IMR-90 (cell line): ENCODE measurements at regions not wholly inside any gene's neighbourhood (a gene's known extent, or its start where the extent isn't known, plus 50 kb on each side); places are given as distances from the start of the nearest gene placed in this dataset.
"Not testable (repeated sequence)": the region's sequence is repeated elsewhere in the genome, so short reads cannot be mapped to it uniquely, and the experiment has no call there.

Experiments used
- ATAC-seq: fragments of 200-7000 bp; cut with Tn5 transposase; 2 replicates; pipeline ENCODE4 v1.9.1; 2020; ENCODE audit warnings: low read depth, mild to moderate bottlenecking, moderate library complexity
- BruUV-seq: library from RNA; stranded (reverse); fragments of 400-500 nt; replicated peaks from 2 replicates; lab custom pipeline; 2021; lab: Mats Ljungman, UMichigan
- CTCF ChIA-PET: fragments of 300-600 bp; formaldehyde crosslinking; extraction: SDS; loops from one replicate; lab custom pipeline; 2021; ENCODE audit warnings: antibody characterized with exemption; lab: Yijun Ruan, JAX
- POLR2A ChIA-PET: fragments of 300-600 bp; sonication (Branson Sonifier 250); formaldehyde crosslinking; loops from one replicate; lab custom pipeline; 2022; ENCODE audit warnings: antibody characterized with exemption; ENCODE audit not compliant: unreplicated experiment; lab: Charles Lee
- DNase-seq: peaks from one replicate; pipeline ENCODE4 v3.0.0; 2013
- H2AFZ ChIP-seq: replicated peaks from 2 replicates; pipeline ENCODE3; 2013; ENCODE audit warnings: low read length, mild to moderate bottlenecking; ENCODE audit not compliant: poor library complexity
- H2AK5ac ChIP-seq: 2 replicates; pipeline ENCODE4 v1.6.1; 2013; ENCODE audit warnings: low read depth, low read length, inconsistent platforms
- H2AK9ac ChIP-seq: replicated peaks from 2 replicates; pipeline ENCODE3; 2013; ENCODE audit warnings: mild to moderate bottlenecking, low read depth, low read length, moderate library complexity; ENCODE audit not compliant: poor library complexity
- H2BK120ac ChIP-seq: 2 replicates; pipeline ENCODE4 v1.6.1; 2013; ENCODE audit warnings: low read depth, low read length, inconsistent platforms
- H2BK15ac ChIP-seq: 3 replicates; pipeline ENCODE4 v1.6.1; 2013; ENCODE audit warnings: low read depth, low read length, inconsistent platforms
- H2BK20ac ChIP-seq: 2 replicates; pipeline ENCODE4 v1.6.1; 2013; ENCODE audit warnings: low read depth, mild to moderate bottlenecking, inconsistent platforms, low read length, moderate library complexity
- H2BK5ac ChIP-seq: 2 replicates; pipeline ENCODE4 v1.6.1; 2013; ENCODE audit warnings: mild to moderate bottlenecking, low read depth, low read length, inconsistent platforms; ENCODE audit not compliant: poor library complexity, severe bottlenecking
- H3K14ac ChIP-seq: replicated peaks from 2 replicates; pipeline ENCODE4 v1.6.1; 2013; ENCODE audit warnings: low read depth, low read length, inconsistent platforms
- H3K18ac ChIP-seq: 2 replicates; pipeline ENCODE4 v1.6.1; 2013; ENCODE audit warnings: low read depth, low read length, control low read depth
- H3K23ac ChIP-seq: 2 replicates; pipeline ENCODE4 v1.6.1; 2013; ENCODE audit warnings: low read depth, low read length, inconsistent platforms
- H3K27ac ChIP-seq: 2 replicates; pipeline ENCODE4 v1.5.1; 2013; ENCODE audit warnings: mild to moderate bottlenecking, control low read depth, low read length; ENCODE audit not compliant: insufficient read depth
- H3K27me3 ChIP-seq: 2 replicates; pipeline ENCODE4 v1.6.1; 2013; ENCODE audit warnings: low read length; ENCODE audit not compliant: control insufficient read depth, insufficient read depth
- H3K36me3 ChIP-seq: 2 replicates; pipeline ENCODE4 v1.6.1; 2013; ENCODE audit warnings: low read length, mixed read lengths; ENCODE audit not compliant: control insufficient read depth, insufficient read depth
- H3K4ac ChIP-seq: 2 replicates; pipeline ENCODE4 v1.6.1; 2013; ENCODE audit warnings: low read depth, low read length, inconsistent platforms
- H3K4me1 ChIP-seq: 2 replicates; pipeline ENCODE4 v1.6.1; 2013; ENCODE audit warnings: low read length, mixed read lengths; ENCODE audit not compliant: control insufficient read depth, insufficient read depth
- H3K4me2 ChIP-seq: 2 replicates; pipeline ENCODE4 v1.6.1; 2013; ENCODE audit warnings: low read depth, mild to moderate bottlenecking, control low read depth, low read length, moderate library complexity
- H3K4me3 ChIP-seq: 2 replicates; pipeline ENCODE4 v1.5.1; 2013; ENCODE audit warnings: low read depth, mild to moderate bottlenecking, control low read depth, low read length, moderate library complexity; ENCODE audit not compliant: insufficient read depth
- H3K56ac ChIP-seq: 2 replicates; pipeline ENCODE4 v1.6.1; 2013; ENCODE audit warnings: low read length, inconsistent platforms; ENCODE audit not compliant: insufficient read depth; ENCODE audit errors: extremely low read depth
- H3K79me1 ChIP-seq, 2 experiments: 2 replicates each; pipeline ENCODE4 v1.6.1; 2013; ENCODE audit warnings: low read length in 2 of 2, inconsistent platforms in 1 of 2, low read depth in 1 of 2
- H3K9ac ChIP-seq: 2 replicates; pipeline ENCODE4 v1.6.1; 2013; ENCODE audit warnings: low read depth, low read length, control low read depth
- H3K9me1 ChIP-seq: 2 replicates; pipeline ENCODE4 v1.6.1; 2013; ENCODE audit warnings: low read length, inconsistent platforms; ENCODE audit not compliant: insufficient read depth
- H3K9me3 ChIP-seq: 2 replicates; pipeline ENCODE4 v1.6.1; 2013; ENCODE audit warnings: low read length; ENCODE audit not compliant: control insufficient read depth, insufficient read depth
- H4K20me1 ChIP-seq: 2 replicates; pipeline ENCODE4 v1.6.1; 2013; ENCODE audit warnings: low read length, inconsistent platforms; ENCODE audit not compliant: insufficient read depth
- H4K5ac ChIP-seq: 2 replicates; pipeline ENCODE4 v1.6.1; 2013; ENCODE audit warnings: mild to moderate bottlenecking, low read depth, low read length, control low read depth
- H4K8ac ChIP-seq, 2 experiments: 2 replicates each; pipeline ENCODE4 v1.6.1; 2013; ENCODE audit warnings: low read depth in 2 of 2, low read length in 2 of 2, control low read depth in 1 of 2, inconsistent platforms in 1 of 2
- H4K91ac ChIP-seq: 2 replicates; pipeline ENCODE4 v1.6.1; 2013; ENCODE audit warnings: low read depth, low read length, inconsistent platforms; ENCODE audit not compliant: insufficient read depth
- CEBPB ChIP-seq: IDR thresholded peaks from 2 replicates; pipeline ENCODE4 v1.6.1; 2012; ENCODE audit warnings: low read depth, low read length, improper control_type of control experiment
- FOS ChIP-seq: fragments of 150-350 bp; IDR thresholded peaks from 2 replicates; pipeline ENCODE4 v1.6.1; 2016; ENCODE audit warnings: low read depth, low read length
- MAZ ChIP-seq: IDR thresholded peaks from 2 replicates; pipeline ENCODE4 v1.6.1; 2012; ENCODE audit warnings: low read depth, mild to moderate bottlenecking, low read length, improper control_type of control experiment, moderate library complexity, borderline replicate concordance
- MXI1 ChIP-seq: IDR thresholded peaks from 2 replicates; pipeline ENCODE4 v1.6.1; 2012; ENCODE audit warnings: low read depth, mild to moderate bottlenecking, low read length, moderate library complexity, borderline replicate concordance
- POLR2A ChIP-seq: IDR thresholded peaks from 2 replicates; pipeline ENCODE4 v1.6.1; 2012; ENCODE audit warnings: mild to moderate bottlenecking, low read depth, low read length
- RAD21 ChIP-seq: IDR thresholded peaks from 2 replicates; pipeline ENCODE4 v1.6.1; 2012; ENCODE audit warnings: low read length, improper control_type of control experiment
- RFX5 ChIP-seq: IDR thresholded peaks from 2 replicates; pipeline ENCODE4 v1.8.0; 2012; ENCODE audit warnings: low read depth, mild to moderate bottlenecking, low read length, moderate library complexity
- USF2 ChIP-seq: fragments of 150-350 bp; IDR thresholded peaks from 2 replicates; pipeline ENCODE4 v1.6.1; 2017; ENCODE audit warnings: mild to moderate bottlenecking, antibody characterized with exemption, low read length, low read depth
- WGBS, 2 experiments: methylation state at CpG; one replicate each; pipeline versions ENCODE4 v1.1.5 to v1.1.7; 2013; ENCODE audit warnings: missing lambda C conversion rate in 2 of 2; ENCODE audit not compliant: insufficient read length in 1 of 2; ENCODE audit errors: extremely low coverage in 2 of 2; 5-methylcytosine and 5-hydroxymethylcytosine counted together
- dilution Hi-C: fragments of 300-500 bp; cut with HindIII; formaldehyde crosslinking; loops from one replicate; pipeline ENCODE4 v1.14.3; 2018; ENCODE audit warnings: low sequenced_read_pairs; ENCODE audit not compliant: unreplicated experiment
- in situ Hi-C: fragments of 300-500 bp; cut with MboI; formaldehyde crosslinking; loops from 3 replicates; pipeline ENCODE4 v1.14.3; 2019; ENCODE audit warnings: low sequenced_read_pairs, inconsistent platforms, mixed read lengths
- intact Hi-C: fragments of 100-400 bp; cut with micrococcal nuclease; formaldehyde crosslinking; loops from 2 replicates; pipeline ENCODE4 v1.10.0; 2022

- in situ Hi-C loops, result no loop called here
- no peak overlapping the region for H2AK9ac ChIP-seq
- H4K91ac ChIP-seq, result no peak overlapping the region
- H3K14ac ChIP-seq, result no peak overlapping the region
- no peaks in the 10 kb centered on the region for H3K27me3 ChIP-seq
- BruUV-seq, result no TSS peak
- no peak overlapping the region for H3K4me3 ChIP-seq
- no peaks in the 10 kb centered on the region for H4K20me1 ChIP-seq
- no peaks in the 10 kb centered on the region for H3K79me1 ChIP-seq
- no peak overlapping the region for H4K5ac ChIP-seq
- H3K36me3 ChIP-seq, result no peaks in the 10 kb centered on the region
- no peak overlapping the region for H2BK5ac ChIP-seq
- TF ChIP-seq CEBPB (no peak), RFX5 (no peak), MXI1 (no peak), RAD21 (no peak), USF2 (no peak), POLR2A (no peak), FOS (no peak), MAZ (no peak)
- dilution Hi-C loops, result no loop called here
- no peak overlapping the region for H3K27ac ChIP-seq
- DNase-seq (no peak), ATAC-seq (no peak)
- H2BK15ac ChIP-seq, result no peak overlapping the region
- no peak overlapping the region for H3K9ac ChIP-seq
- POLR2A ChIA-PET, result no interaction called here
- H3K18ac ChIP-seq, result no peak overlapping the region
- H3K9me3 ChIP-seq, result no peaks in the 10 kb centered on the region
- no peak overlapping the region for H2BK120ac ChIP-seq
- no peak overlapping the region for H2BK20ac ChIP-seq
- no peaks in the 10 kb centered on the region for H3K9me1 ChIP-seq
- H2AK5ac ChIP-seq, result no peak overlapping the region
- no peaks in the 10 kb centered on the region for H3K4me1 ChIP-seq
- H3K4me2 ChIP-seq, result no peak overlapping the region
- H4K8ac ChIP-seq, result no peak overlapping the region
- H3K56ac ChIP-seq, result no peak overlapping the region
- H3K4ac ChIP-seq, result no peak overlapping the region
- intact Hi-C loops, result no loop called here
- no peak overlapping the region for H2AFZ ChIP-seq
- CTCF ChIA-PET, result no interaction called here
- H3K23ac ChIP-seq, result no peak overlapping the region
Observed at GRCh38 chr2:35495182-35495581, 860.4 kb upstream of the CRIM1 start.

GRCh38 chr2:35478121-35478520 is 877.5 kb upstream of the CRIM1 start:
- H3K27ac ChIP-seq, H2BK20ac ChIP-seq, intact Hi-C loops, H3K18ac ChIP-seq, ATAC-seq, POLR2A ChIA-PET, in situ Hi-C loops, H3K79me1 ChIP-seq, H2AK5ac ChIP-seq, H2BK5ac ChIP-seq, H4K8ac ChIP-seq, H4K5ac ChIP-seq, H3K56ac ChIP-seq, H2BK120ac ChIP-seq, H3K4me2 ChIP-seq, H4K20me1 ChIP-seq, H3K4me1 ChIP-seq, BruUV-seq, H3K14ac ChIP-seq, H4K91ac ChIP-seq, H3K4ac ChIP-seq, CTCF ChIA-PET, H2BK15ac ChIP-seq, H3K4me3 ChIP-seq, H2AK9ac ChIP-seq, H3K9me1 ChIP-seq, H2AFZ ChIP-seq, H3K36me3 ChIP-seq, DNase-seq, H3K27me3 ChIP-seq, H3K9ac ChIP-seq, dilution Hi-C loops, H3K9me3 ChIP-seq, H3K23ac ChIP-seq: not testable (repeated sequence)
- 20% methylated on average over 1 of the region's 2 CpGs; no CpG with 5 or more reads in 1 of the 2 experiments for WGBS, 2 experiments
